Activated T-helper 1 cell treated with anti-CD3 and anti-CD28 coated beads, Interleukin-12 subunit alpha, Interleukin-12 subunit beta, Interleukin-2, Interleukin-4 antibody, amounts not matched to agents 30 ng/mL and 10 ng/mL and 1 ng/mL, durations not matched to agents 14 hours and 24 hours and 36 hours (primary cell): ENCODE measurements at regions not wholly inside any gene's neighbourhood (a gene's known extent, or its start where the extent isn't known, plus 50 kb on each side); places are given as distances from the start of the nearest gene placed in this dataset.

Experiments
- DNase-seq: peaks from one replicate; pipeline ENCODE4 v3.0.0; 2021; ENCODE audit warnings: low spot score
- H3K27ac Mint-ChIP-seq: one replicate; pipeline ENCODE4 v1.8.0; 2021; ENCODE audit warnings: mild to moderate bottlenecking, mixed read lengths
- H3K27me3 Mint-ChIP-seq: one replicate; pipeline ENCODE4 v1.8.0; 2022; ENCODE audit warnings: mild to moderate bottlenecking, moderate library complexity, mixed read lengths; ENCODE audit not compliant: insufficient read depth
- H3K36me3 Mint-ChIP-seq: one replicate; pipeline ENCODE4 v1.8.0; 2021; ENCODE audit warnings: low read depth, mixed read lengths
- H3K4me1 Mint-ChIP-seq: one replicate; pipeline ENCODE4 v1.8.0; 2021; ENCODE audit warnings: low read depth, mixed read lengths
- H3K4me3 Mint-ChIP-seq: one replicate; pipeline ENCODE4 v1.8.0; 2021; ENCODE audit warnings: mild to moderate bottlenecking, moderate library complexity, mixed read lengths
- H3K9me3 Mint-ChIP-seq: one replicate; pipeline ENCODE4 v1.8.0; 2021; ENCODE audit warnings: mixed read lengths
- intact Hi-C: fragments of 100-400 bp; cut with micrococcal nuclease; formaldehyde crosslinking; loops from one replicate; pipeline ENCODE4 v1.15.1; 2024

GRCh38 chr13:34762312-34762711, 179.8 kb upstream of the NBEA start:
- DNase-seq: no peak
- intact Hi-C loops: no loop called here
- Mint-ChIP-seq H3K27me3 (no peaks in the 10 kb centered on the region), H3K4me3 (no peak overlapping the region), H3K27ac (no peak overlapping the region), H3K4me1 (no peaks in the 10 kb centered on the region), H3K36me3 (no peaks in the 10 kb centered on the region), H3K9me3 (no peaks in the 10 kb centered on the region)

- Mint-ChIP-seq H3K36me3 (no peaks in the 10 kb centered on the region), H3K27me3 (no peaks in the 10 kb centered on the region), H3K27ac (no peak overlapping the region), H3K4me1 (no peaks in the 10 kb centered on the region), H3K4me3 (no peak overlapping the region), H3K9me3 (no peaks in the 10 kb centered on the region)
- intact Hi-C loops: no loop called here
- DNase-seq: no peak
These were observed 177.8 kb upstream of the NBEA start for GRCh38 chr13:34764246-34764645.

- Mint-ChIP-seq H3K27ac (no peak overlapping the region), H3K4me1 (no peaks in the 10 kb centered on the region), H3K9me3 (no peaks in the 10 kb centered on the region), H3K36me3 (no peaks in the 10 kb centered on the region), H3K27me3 (no peaks in the 10 kb centered on the region), H3K4me3 (no peak overlapping the region)
- DNase-seq: no peak
- intact Hi-C loops: no loop called here
These were observed 176.5 kb upstream of the NBEA start for GRCh38 chr13:34765446-34766180.

GRCh38 chr13:34767778-34768177, 174.3 kb upstream of the NBEA start:
- H3K27me3 Mint-ChIP-seq: no peaks in the 10 kb centered on the region
- intact Hi-C loops: no loop called here
- H3K27ac Mint-ChIP-seq: no peak overlapping the region
- H3K36me3 Mint-ChIP-seq: no peaks in the 10 kb centered on the region
- no peaks in the 10 kb centered on the region for H3K4me1 Mint-ChIP-seq
- H3K9me3 Mint-ChIP-seq: no peaks in the 10 kb centered on the region
- no peak overlapping the region for H3K4me3 Mint-ChIP-seq
- no peak for DNase-seq

GRCh38 chr13:34772206-34772605, 169.9 kb upstream of the NBEA start:
- intact Hi-C loops: no loop called here
- Mint-ChIP-seq H3K27me3 (no peaks in the 10 kb centered on the region), H3K27ac (no peak overlapping the region), H3K4me3 (no peak overlapping the region), H3K36me3 (no peaks in the 10 kb centered on the region), H3K4me1 (no peaks in the 10 kb centered on the region), H3K9me3 (no peaks in the 10 kb centered on the region)
- no peak for DNase-seq

- no peak for DNase-seq
- H3K36me3 Mint-ChIP-seq: no peaks in the 10 kb centered on the region
- intact Hi-C loops: no loop called here
- no peaks in the 10 kb centered on the region for H3K27me3 Mint-ChIP-seq
- no peak overlapping the region for H3K27ac Mint-ChIP-seq
- H3K9me3 Mint-ChIP-seq: no peaks in the 10 kb centered on the region
- no peak overlapping the region for H3K4me3 Mint-ChIP-seq
- H3K4me1 Mint-ChIP-seq: no peaks in the 10 kb centered on the region
These were observed 169.2 kb upstream of the NBEA start for GRCh38 chr13:34772881-34773280.

- Mint-ChIP-seq H3K4me1 (no peaks in the 10 kb centered on the region), H3K27me3 (no peaks in the 10 kb centered on the region), H3K36me3 (no peaks in the 10 kb centered on the region), H3K9me3 (no peaks in the 10 kb centered on the region), H3K4me3 (no peak overlapping the region), H3K27ac (no peak overlapping the region)
- intact Hi-C loops: no loop called here
- no peak for DNase-seq
These were observed 165.6 kb upstream of the NBEA start for GRCh38 chr13:34776390-34776981.

GRCh38 chr13:34777089-34777913, 164.8 kb upstream of the NBEA start:
- intact Hi-C loops: no loop called here

GRCh38 chr13:34777914-34778303, 164.2 kb upstream of the NBEA start:
- Mint-ChIP-seq H3K4me3 (no peak overlapping the region), H3K36me3 (no peaks in the 10 kb centered on the region), H3K9me3 (no peaks in the 10 kb centered on the region), H3K4me1 (no peaks in the 10 kb centered on the region), H3K27ac (no peak overlapping the region), H3K27me3 (no peaks in the 10 kb centered on the region)
- intact Hi-C loops: no loop called here
- DNase-seq: no peak

More at GRCh38 chr13:34777089-34777913, 164.8 kb upstream of the NBEA start:
- H3K4me3 Mint-ChIP-seq: no peak overlapping the region
- H3K36me3 Mint-ChIP-seq: no peaks in the 10 kb centered on the region
- no peak overlapping the region for H3K27ac Mint-ChIP-seq
- no peaks in the 10 kb centered on the region for H3K9me3 Mint-ChIP-seq
- H3K27me3 Mint-ChIP-seq: no peaks in the 10 kb centered on the region
- DNase-seq: no peak
- H3K4me1 Mint-ChIP-seq: no peaks in the 10 kb centered on the region

- Mint-ChIP-seq H3K27me3 (no peaks in the 10 kb centered on the region), H3K27ac (no peak overlapping the region), H3K36me3 (no peaks in the 10 kb centered on the region), H3K4me1 (no peaks in the 10 kb centered on the region), H3K4me3 (no peak overlapping the region), H3K9me3 (no peaks in the 10 kb centered on the region)
- DNase-seq: no peak
- intact Hi-C loops: no loop called here
These were observed 162.9 kb upstream of the NBEA start for GRCh38 chr13:34779171-34779570.

GRCh38 chr13:34793301-34793700, 148.8 kb upstream of the NBEA start:
- no peak overlapping the region for H3K27ac Mint-ChIP-seq
- intact Hi-C loops: no loop called here
- H3K36me3 Mint-ChIP-seq: no peaks in the 10 kb centered on the region
- H3K4me3 Mint-ChIP-seq: no peak overlapping the region
- no peak for DNase-seq
- no peaks in the 10 kb centered on the region for H3K27me3 Mint-ChIP-seq
- peaks cover 4% of the 10 kb centered on the region for H3K9me3 Mint-ChIP-seq
- H3K4me1 Mint-ChIP-seq: no peaks in the 10 kb centered on the region

- H3K9me3 Mint-ChIP-seq: peaks cover 5% of the 10 kb centered on the region
- H3K4me3 Mint-ChIP-seq: no peak overlapping the region
- H3K36me3 Mint-ChIP-seq: no peaks in the 10 kb centered on the region
- intact Hi-C loops: loop anchor here (2.0 kb wide), 1 partner anchor 55 kb away; no protein-coding TSS in a partner anchor
- no peaks in the 10 kb centered on the region for H3K27me3 Mint-ChIP-seq
- no peaks in the 10 kb centered on the region for H3K4me1 Mint-ChIP-seq
- no peak for DNase-seq
- H3K27ac Mint-ChIP-seq: no peak overlapping the region
These were observed 138.3 kb upstream of the NBEA start for GRCh38 chr13:34803756-34804155.

GRCh38 chr13:34805347-34805746, 136.7 kb upstream of the NBEA start:
- Mint-ChIP-seq H3K36me3 (no peaks in the 10 kb centered on the region), H3K27ac (no peak overlapping the region), H3K9me3 (peaks cover 5% of the 10 kb centered on the region), H3K4me3 (no peak overlapping the region), H3K4me1 (no peaks in the 10 kb centered on the region), H3K27me3 (no peaks in the 10 kb centered on the region)
- no peak for DNase-seq
- intact Hi-C loops: loop anchor here (2.0 kb wide), 1 partner anchor 53 kb away; no protein-coding TSS in a partner anchor
